Activated T-helper 1 cell treated with anti-CD3 and anti-CD28 coated beads, Interleukin-12 subunit alpha, Interleukin-12 subunit beta, Interleukin-2, Interleukin-4 antibody, amounts not matched to agents 30 ng/mL and 10 ng/mL and 1 ng/mL, durations not matched to agents 14 hours and 24 hours and 36 hours (primary cell): ENCODE measurements at regions not wholly inside any gene's neighbourhood (a gene's known extent, or its start where the extent isn't known, plus 50 kb on each side); places are given as distances from the start of the nearest gene placed in this dataset.
"Not testable (repeated sequence)": the region's sequence is repeated elsewhere in the genome, so short reads cannot be mapped to it uniquely, and the experiment has no call there.

ENCODE experiments used
- DNase-seq: peaks from one replicate; pipeline ENCODE4 v3.0.0; 2021; ENCODE audit warnings: low spot score
- H3K27ac Mint-ChIP-seq: one replicate; pipeline ENCODE4 v1.8.0; 2021; ENCODE audit warnings: mild to moderate bottlenecking, mixed read lengths
- H3K27me3 Mint-ChIP-seq: one replicate; pipeline ENCODE4 v1.8.0; 2022; ENCODE audit warnings: mild to moderate bottlenecking, moderate library complexity, mixed read lengths; ENCODE audit not compliant: insufficient read depth
- H3K36me3 Mint-ChIP-seq: one replicate; pipeline ENCODE4 v1.8.0; 2021; ENCODE audit warnings: low read depth, mixed read lengths
- H3K4me1 Mint-ChIP-seq: one replicate; pipeline ENCODE4 v1.8.0; 2021; ENCODE audit warnings: low read depth, mixed read lengths
- H3K4me3 Mint-ChIP-seq: one replicate; pipeline ENCODE4 v1.8.0; 2021; ENCODE audit warnings: mild to moderate bottlenecking, moderate library complexity, mixed read lengths
- H3K9me3 Mint-ChIP-seq: one replicate; pipeline ENCODE4 v1.8.0; 2021; ENCODE audit warnings: mixed read lengths
- intact Hi-C: fragments of 100-400 bp; cut with micrococcal nuclease; formaldehyde crosslinking; loops from one replicate; pipeline ENCODE4 v1.15.1; 2024

- no peaks in the 10 kb centered on the region for H3K36me3 Mint-ChIP-seq
- H3K27me3 Mint-ChIP-seq: peaks cover 5% of the 10 kb centered on the region
- H3K4me3 Mint-ChIP-seq: no peak overlapping the region
- no peak overlapping the region for H3K27ac Mint-ChIP-seq
- no peaks in the 10 kb centered on the region for H3K4me1 Mint-ChIP-seq
- no peaks in the 10 kb centered on the region for H3K9me3 Mint-ChIP-seq
- DNase-seq: no peak
- intact Hi-C loops: no loop called here
Observed at GRCh38 chrX:17993062-17993461, 132.0 kb upstream of the RAI2 start.

GRCh38 chrX:17990532-17990931 lies 129.4 kb upstream of the RAI2 start:
- no peaks in the 10 kb centered on the region for H3K36me3 Mint-ChIP-seq
- intact Hi-C loops: no loop called here

GRCh38 chrX:17987783-17988182 lies 126.7 kb upstream of the RAI2 start:
- Mint-ChIP-seq H3K27ac (no peak overlapping the region), H3K4me1 (no peaks in the 10 kb centered on the region), H3K4me3 (no peak overlapping the region), H3K27me3 (peaks cover 5% of the 10 kb centered on the region), H3K36me3 (no peaks in the 10 kb centered on the region), H3K9me3 (no peaks in the 10 kb centered on the region)
- intact Hi-C loops: no loop called here
- DNase-seq: no peak

More at GRCh38 chrX:17990532-17990931, 129.4 kb upstream of the RAI2 start:
- no peak overlapping the region for H3K27ac Mint-ChIP-seq
- no peaks in the 10 kb centered on the region for H3K4me1 Mint-ChIP-seq
- H3K4me3 Mint-ChIP-seq: no peak overlapping the region
- no peaks in the 10 kb centered on the region for H3K9me3 Mint-ChIP-seq
- DNase-seq: no peak
- peaks cover 5% of the 10 kb centered on the region for H3K27me3 Mint-ChIP-seq

DNA sequence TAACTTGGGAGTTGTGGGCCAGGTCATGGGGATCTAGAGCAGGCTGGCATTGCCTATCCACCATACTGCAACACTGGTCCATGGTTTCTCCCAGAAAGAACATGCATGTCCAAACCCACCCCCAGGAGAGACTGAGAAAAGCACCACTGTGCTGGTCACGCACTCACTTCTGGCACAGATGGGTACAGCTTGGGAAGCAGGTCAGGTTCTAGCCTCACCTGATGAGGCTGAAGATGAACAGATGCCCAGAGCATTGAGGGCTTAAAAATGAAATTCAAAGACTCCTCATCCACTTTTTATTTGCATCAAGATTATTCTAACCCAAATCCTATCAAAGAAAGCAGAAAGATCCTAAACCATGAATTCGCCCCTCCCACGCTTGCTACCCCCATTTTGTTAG lies 125.9 kb upstream of the RAI2 start:
- Mint-ChIP-seq H3K27me3 (peaks cover 5% of the 10 kb centered on the region), H3K4me1 (no peaks in the 10 kb centered on the region), H3K4me3 (no peak overlapping the region), H3K27ac (no peak overlapping the region), H3K36me3 (no peaks in the 10 kb centered on the region), H3K9me3 (no peaks in the 10 kb centered on the region)
- DNase-seq: no peak
- intact Hi-C loops: no loop called here

DNA sequence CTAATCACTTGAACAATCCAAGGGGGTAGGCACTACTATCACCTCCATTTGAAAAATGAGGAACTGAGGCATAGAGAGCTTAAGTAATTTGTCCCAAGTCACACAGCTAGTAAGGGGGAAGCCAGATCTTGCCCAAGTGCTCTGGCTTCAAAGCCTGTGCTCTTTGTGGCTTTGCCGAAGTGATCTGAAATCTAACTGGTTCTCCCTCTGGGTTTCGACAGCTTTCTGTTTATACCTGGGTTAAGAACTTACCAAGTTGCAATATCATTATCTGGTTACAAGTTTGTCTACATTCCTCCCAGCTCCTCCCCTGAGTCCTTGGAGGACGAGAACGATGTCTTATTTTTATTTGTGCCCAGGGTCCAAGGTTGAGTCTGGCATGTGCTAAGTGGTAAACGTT lies 125.3 kb upstream of the RAI2 start:
- no peak for DNase-seq
- Mint-ChIP-seq H3K9me3 (no peaks in the 10 kb centered on the region), H3K36me3 (no peaks in the 10 kb centered on the region), H3K27ac (no peak overlapping the region), H3K27me3 (peaks cover 5% of the 10 kb centered on the region), H3K4me3 (no peak overlapping the region), H3K4me1 (no peaks in the 10 kb centered on the region)
- intact Hi-C loops: no loop called here

- Mint-ChIP-seq H3K9me3 (no peaks in the 10 kb centered on the region), H3K4me3 (no peak overlapping the region), H3K36me3 (no peaks in the 10 kb centered on the region), H3K27me3 (no peaks in the 10 kb centered on the region), H3K27ac (no peak overlapping the region), H3K4me1 (no peaks in the 10 kb centered on the region)
- DNase-seq: no peak
- intact Hi-C loops: no loop called here
Observed at GRCh38 chrX:17984415-17984814, 123.3 kb upstream of the RAI2 start.

DNA sequence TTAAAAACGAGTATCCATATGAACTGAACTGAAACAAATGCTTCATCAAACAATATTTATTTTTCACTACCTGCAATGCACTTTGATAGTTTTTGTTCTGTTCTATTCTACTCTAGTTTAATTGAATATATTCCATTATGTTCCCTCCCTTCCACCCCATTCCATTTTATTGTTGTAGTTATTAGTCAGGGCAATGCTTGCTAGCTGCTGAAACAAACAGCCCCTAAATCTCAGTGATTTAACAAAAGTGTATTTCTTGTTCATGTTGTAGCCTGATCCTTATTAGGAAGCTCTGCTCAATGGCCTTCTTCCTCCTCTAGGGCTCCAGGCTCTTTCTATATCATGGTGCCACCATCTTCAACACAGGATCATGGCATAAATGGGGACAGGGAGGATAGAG lies 122.3 kb upstream of the RAI2 start:
- no peak for DNase-seq
- H3K27me3 Mint-ChIP-seq: no peaks in the 10 kb centered on the region
- no peak overlapping the region for H3K27ac Mint-ChIP-seq
- H3K4me3 Mint-ChIP-seq: no peak overlapping the region
- intact Hi-C loops: no loop called here
- no peaks in the 10 kb centered on the region for H3K9me3 Mint-ChIP-seq
- H3K4me1 Mint-ChIP-seq: no peaks in the 10 kb centered on the region
- H3K36me3 Mint-ChIP-seq: no peaks in the 10 kb centered on the region

DNA sequence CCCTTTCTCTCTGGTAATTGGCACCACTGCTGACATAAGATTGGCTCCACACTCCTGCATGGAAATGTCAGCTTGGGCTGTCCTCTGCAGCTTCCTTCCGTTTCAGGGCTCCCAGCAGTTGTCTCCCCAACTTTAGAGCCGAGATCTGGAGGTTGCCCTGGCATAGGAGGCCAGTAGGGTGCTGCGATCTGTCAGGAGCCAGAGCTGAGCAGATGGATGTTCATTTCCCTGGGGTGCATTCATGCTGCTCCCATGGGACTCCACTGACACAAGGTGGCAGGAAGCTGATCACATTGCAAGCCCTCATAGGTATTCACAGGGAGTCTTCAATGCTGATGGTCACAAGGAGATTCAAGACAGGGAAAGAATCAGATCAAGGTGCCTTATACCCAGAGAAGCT lies 116.6 kb upstream of the RAI2 start:
- no peaks in the 10 kb centered on the region for H3K36me3 Mint-ChIP-seq
- H3K4me3 Mint-ChIP-seq: no peak overlapping the region
- H3K4me1 Mint-ChIP-seq: no peaks in the 10 kb centered on the region
- no peaks in the 10 kb centered on the region for H3K27me3 Mint-ChIP-seq
- H3K27ac Mint-ChIP-seq: no peak overlapping the region
- DNase-seq: no peak
- intact Hi-C loops: no loop called here
- H3K9me3 Mint-ChIP-seq: no peaks in the 10 kb centered on the region

- no peak for DNase-seq
- Mint-ChIP-seq H3K4me1 (no peaks in the 10 kb centered on the region), H3K27ac (no peak overlapping the region), H3K4me3 (no peak overlapping the region), H3K36me3 (no peaks in the 10 kb centered on the region), H3K9me3 (no peaks in the 10 kb centered on the region), H3K27me3 (no peaks in the 10 kb centered on the region)
- intact Hi-C loops: no loop called here
Observed at GRCh38 chrX:17976955-17977354, 115.9 kb upstream of the RAI2 start.

DNA sequence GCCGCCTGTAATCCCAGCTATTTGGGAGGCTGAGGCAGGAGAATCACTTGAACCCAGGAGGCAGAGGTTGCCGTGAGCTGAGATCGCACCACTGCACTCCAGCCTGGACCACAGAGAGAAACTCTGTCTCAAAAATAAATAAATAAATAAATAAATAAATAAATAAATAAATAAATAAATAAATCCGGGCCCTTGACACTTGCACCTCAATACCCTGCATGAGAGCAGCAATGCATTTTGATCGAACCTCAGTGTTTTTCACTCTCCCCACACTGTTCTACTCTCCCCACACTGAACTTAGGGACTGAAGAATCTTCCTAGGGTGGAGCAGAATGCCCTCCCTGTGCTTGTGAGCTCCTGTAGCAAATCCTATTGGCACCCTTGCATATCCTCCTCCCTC lies 114.3 kb upstream of the RAI2 start:
- H3K27me3 Mint-ChIP-seq, DNase-seq, H3K4me1 Mint-ChIP-seq, H3K4me3 Mint-ChIP-seq, intact Hi-C loops, H3K27ac Mint-ChIP-seq, H3K9me3 Mint-ChIP-seq, H3K36me3 Mint-ChIP-seq: not testable (repeated sequence)

GRCh38 chrX:17968367-17968766 lies 107.3 kb upstream of the RAI2 start:
- H3K9me3 Mint-ChIP-seq: no peaks in the 10 kb centered on the region
- intact Hi-C loops: no loop called here
- H3K27me3 Mint-ChIP-seq: no peaks in the 10 kb centered on the region
- H3K4me1 Mint-ChIP-seq: no peaks in the 10 kb centered on the region
- no peak overlapping the region for H3K4me3 Mint-ChIP-seq
- no peak for DNase-seq
- H3K36me3 Mint-ChIP-seq: no peaks in the 10 kb centered on the region
- H3K27ac Mint-ChIP-seq: no peak overlapping the region

- Mint-ChIP-seq H3K27me3 (no peaks in the 10 kb centered on the region), H3K9me3 (no peaks in the 10 kb centered on the region), H3K36me3 (no peaks in the 10 kb centered on the region), H3K27ac (no peak overlapping the region), H3K4me3 (no peak overlapping the region), H3K4me1 (no peaks in the 10 kb centered on the region)
- intact Hi-C loops: no loop called here
- DNase-seq: no peak
Observed at GRCh38 chrX:17967888-17968287, 106.8 kb upstream of the RAI2 start.

DNA sequence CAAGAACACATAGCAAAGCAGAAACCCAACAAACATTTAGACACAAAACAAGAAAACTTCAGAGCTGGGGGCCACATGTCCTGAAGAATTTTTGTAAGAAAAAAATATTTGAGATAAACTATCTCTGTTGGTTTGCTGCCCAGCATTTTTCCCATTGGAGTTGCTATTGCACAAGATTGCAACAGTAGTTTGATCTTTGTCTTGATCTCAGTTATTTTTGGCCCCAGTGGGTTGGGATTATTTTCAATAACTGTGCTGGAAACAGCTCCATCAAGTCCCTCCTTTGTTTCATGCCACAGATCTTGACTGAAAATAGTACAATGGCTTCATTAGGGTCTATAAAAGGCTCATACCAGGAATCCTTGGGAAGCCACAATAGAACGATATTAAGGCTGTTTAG lies 103.8 kb upstream of the RAI2 start:
- intact Hi-C loops: no loop called here
- no peak overlapping the region for H3K4me3 Mint-ChIP-seq
- H3K27ac Mint-ChIP-seq: no peak overlapping the region
- no peaks in the 10 kb centered on the region for H3K27me3 Mint-ChIP-seq
- no peaks in the 10 kb centered on the region for H3K4me1 Mint-ChIP-seq
- DNase-seq: no peak
- no peaks in the 10 kb centered on the region for H3K36me3 Mint-ChIP-seq
- H3K9me3 Mint-ChIP-seq: no peaks in the 10 kb centered on the region

DNA sequence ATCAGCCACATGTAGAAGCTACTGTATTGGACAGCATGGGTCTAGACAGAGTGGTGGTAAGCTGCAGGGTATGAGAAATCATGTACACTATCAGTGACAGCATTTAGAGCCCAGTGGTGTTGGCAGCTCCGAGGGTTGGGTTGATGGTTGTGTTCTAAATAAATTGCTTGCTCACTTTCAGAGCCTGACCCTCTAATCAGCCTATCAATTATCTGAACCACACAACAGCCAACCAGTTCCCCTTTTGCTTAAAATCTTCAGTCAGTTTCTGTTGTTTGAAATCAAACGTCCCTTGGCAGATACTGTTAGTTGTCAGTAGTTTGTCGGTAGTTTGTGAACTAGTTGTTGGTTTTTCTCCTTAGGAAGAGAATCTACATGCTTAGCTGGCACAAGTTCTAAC lies 99.8 kb upstream of the RAI2 start:
- H3K4me1 Mint-ChIP-seq: no peaks in the 10 kb centered on the region
- H3K27ac Mint-ChIP-seq: no peak overlapping the region
- H3K9me3 Mint-ChIP-seq: no peaks in the 10 kb centered on the region
- no peaks in the 10 kb centered on the region for H3K27me3 Mint-ChIP-seq
- intact Hi-C loops: no loop called here
- DNase-seq: no peak
- H3K36me3 Mint-ChIP-seq: no peaks in the 10 kb centered on the region
- H3K4me3 Mint-ChIP-seq: no peak overlapping the region
